NB4 (cell line): ENCODE measurements at regions not wholly inside any gene's neighbourhood (a gene's known extent, or its start where the extent isn't known, plus 50 kb on each side); places are given as distances from the start of the nearest gene placed in this dataset.

Source experiments
- CTCF ChIP-seq: IDR thresholded peaks from one replicate; pipeline ENCODE4 v1.5.1; 2012; ENCODE audit warnings: low read depth, low read length
- MAX ChIP-seq: IDR thresholded peaks from 2 replicates; pipeline ENCODE4 v1.6.1; 2011; ENCODE audit warnings: low read depth, low read length
- POLR2A ChIP-seq: IDR thresholded peaks from 2 replicates; pipeline ENCODE4 v1.6.1; 2011; ENCODE audit warnings: mild to moderate bottlenecking; ENCODE audit not compliant: insufficient read length; ENCODE audit errors: extremely low read depth

GRCh38 chr5:107058235-107058634 lies 612.5 kb downstream of the EFNA5 start:
- no peak for TF ChIP-seq CTCF
- no peak for TF ChIP-seq POLR2A
- TF ChIP-seq MAX, result no peak
